ENCODE measurements at regions not wholly inside any gene's neighbourhood (a gene's known extent, or its start where the extent isn't known, plus 50 kb on each side); places are given as distances from the start of the nearest gene placed in this dataset.

DNA sequence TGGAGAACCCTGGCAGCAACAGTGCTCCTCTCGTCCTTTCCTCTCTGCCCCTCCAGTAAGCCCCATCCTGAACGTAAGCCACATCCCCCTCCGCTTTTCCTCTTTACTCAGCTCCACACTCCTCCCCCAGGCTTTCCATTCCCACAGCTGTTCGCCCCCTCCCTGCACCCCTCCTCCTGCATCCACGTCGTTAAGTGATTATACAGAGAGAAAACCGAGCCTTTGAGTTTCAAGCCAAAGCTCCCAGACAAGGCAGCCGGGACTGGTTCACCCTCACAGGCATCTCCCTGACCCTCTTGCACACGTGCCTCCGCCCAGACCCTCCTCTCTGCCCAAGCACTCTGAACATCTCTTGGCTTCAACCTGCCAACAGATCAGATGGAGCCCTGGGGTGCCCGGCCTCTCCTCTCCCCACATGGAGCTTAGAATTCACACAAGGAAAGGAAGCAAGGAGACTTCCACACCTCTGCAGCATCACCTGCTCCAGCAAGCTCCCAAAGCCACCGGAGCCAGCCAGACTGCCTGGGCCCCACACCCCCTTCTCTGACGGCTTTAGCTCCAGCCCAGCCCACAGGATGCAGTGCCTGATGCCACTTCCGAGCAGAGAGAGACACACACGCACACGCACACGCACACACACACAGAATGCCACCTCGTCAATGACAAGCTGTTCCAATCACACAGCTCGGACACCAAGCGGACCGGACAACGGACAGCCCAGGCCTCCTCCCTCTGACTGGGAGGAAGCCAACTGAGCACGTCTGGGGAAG, 99.9 kb upstream of the CCL2 start:
- TF ChIP-seq, protein P1, sequence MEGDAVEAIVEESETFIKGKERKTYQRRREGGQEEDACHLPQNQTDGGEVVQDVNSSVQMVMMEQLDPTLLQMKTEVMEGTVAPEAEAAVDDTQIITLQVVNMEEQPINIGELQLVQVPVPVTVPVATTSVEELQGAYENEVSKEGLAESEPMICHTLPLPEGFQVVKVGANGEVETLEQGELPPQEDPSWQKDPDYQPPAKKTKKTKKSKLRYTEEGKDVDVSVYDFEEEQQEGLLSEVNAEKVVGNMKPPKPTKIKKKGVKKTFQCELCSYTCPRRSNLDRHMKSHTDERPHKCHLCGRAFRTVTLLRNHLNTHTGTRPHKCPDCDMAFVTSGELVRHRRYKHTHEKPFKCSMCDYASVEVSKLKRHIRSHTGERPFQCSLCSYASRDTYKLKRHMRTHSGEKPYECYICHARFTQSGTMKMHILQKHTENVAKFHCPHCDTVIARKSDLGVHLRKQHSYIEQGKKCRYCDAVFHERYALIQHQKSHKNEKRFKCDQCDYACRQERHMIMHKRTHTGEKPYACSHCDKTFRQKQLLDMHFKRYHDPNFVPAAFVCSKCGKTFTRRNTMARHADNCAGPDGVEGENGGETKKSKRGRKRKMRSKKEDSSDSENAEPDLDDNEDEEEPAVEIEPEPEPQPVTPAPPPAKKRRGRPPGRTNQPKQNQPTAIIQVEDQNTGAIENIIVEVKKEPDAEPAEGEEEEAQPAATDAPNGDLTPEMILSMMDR (IDR thresholded peaks at IDR 0.05): no peak
- no peak for TF ChIP-seq POLR2A (IDR thresholded peaks at IDR 0.05)

All from Peyer's patch (tissue), 4 donors.